NCI-H2196 (cell line): ENCODE measurements at regions not wholly inside any gene's neighbourhood (a gene's known extent, or its start where the extent isn't known, plus 50 kb on each side); places are given as distances from the start of the nearest gene placed in this dataset.
"Not testable (repeated sequence)": the region's sequence is repeated elsewhere in the genome, so short reads cannot be mapped to it uniquely, and the experiment has no call there.

Experiments used
- DNase-seq: peaks from one replicate; lab custom pipeline; 2025; ENCODE audit not compliant: unreplicated experiment; lab: John Stamatoyannopoulos, UW

GRCh38 chr6:163862701-163863100 is 448.2 kb downstream of the QKI start:
- no peak for DNase-seq

- no peak for DNase-seq
Observed at GRCh38 chr6:163861627-163862026, 447.1 kb downstream of the QKI start.

- no peak for DNase-seq
Observed at GRCh38 chr6:163860287-163861081, 446.0 kb downstream of the QKI start.

- DNase-seq = not testable (repeated sequence)
Observed at GRCh38 chr6:163858870-163859269, 444.4 kb downstream of the QKI start.

GRCh38 chr6:163857421-163857820 is 442.9 kb downstream of the QKI start:
- DNase-seq = no peak

- DNase-seq = no peak
Observed at GRCh38 chr6:163850874-163851273, 436.4 kb downstream of the QKI start.

GRCh38 chr6:163844761-163845160 is 430.2 kb downstream of the QKI start:
- DNase-seq = no peak

- DNase-seq = no peak
Observed at GRCh38 chr6:163844357-163844756, 429.8 kb downstream of the QKI start.

GRCh38 chr6:163843218-163843617 is 428.7 kb downstream of the QKI start:
- no peak for DNase-seq

- no peak for DNase-seq
Observed at GRCh38 chr6:163842467-163842866, 427.9 kb downstream of the QKI start.

- no peak for DNase-seq
Observed at GRCh38 chr6:163841733-163842132, 427.2 kb downstream of the QKI start.

- DNase-seq = no peak
Observed at GRCh38 chr6:163841326-163841725, 426.8 kb downstream of the QKI start.

- no peak for DNase-seq
Observed at GRCh38 chr6:163840880-163841279, 426.4 kb downstream of the QKI start.

- DNase-seq = no peak
Observed at GRCh38 chr6:163839296-163839695, 424.8 kb downstream of the QKI start.

GRCh38 chr6:163837691-163838431 is 423.3 kb downstream of the QKI start:
- no peak for DNase-seq

- no peak for DNase-seq
Observed at GRCh38 chr6:163836876-163837690, 422.6 kb downstream of the QKI start.

GRCh38 chr6:163835439-163836171 is 421.1 kb downstream of the QKI start:
- DNase-seq = no peak

- no peak for DNase-seq
Observed at GRCh38 chr6:163834226-163834970, 419.9 kb downstream of the QKI start.

GRCh38 chr6:163831736-163832135 is 417.2 kb downstream of the QKI start:
- no peak for DNase-seq

GRCh38 chr6:163830641-163831040 is 416.1 kb downstream of the QKI start:
- no peak for DNase-seq
